NB4 (cell line): ENCODE measurements at regions not wholly inside any gene's neighbourhood (a gene's known extent, or its start where the extent isn't known, plus 50 kb on each side); places are given as distances from the start of the nearest gene placed in this dataset.

Source experiments
- MYC ChIP-seq: IDR thresholded peaks from 2 replicates; pipeline ENCODE4 v1.6.1; 2011; ENCODE audit warnings: low read depth, low read length
- POLR2A ChIP-seq: IDR thresholded peaks from 2 replicates; pipeline ENCODE4 v1.6.1; 2011; ENCODE audit warnings: mild to moderate bottlenecking; ENCODE audit not compliant: insufficient read length; ENCODE audit errors: extremely low read depth
- TF ChIP-seq, protein P1 (sequence below): IDR thresholded peaks from one replicate; pipeline ENCODE4 v1.5.1; 2012; ENCODE audit warnings: low read depth, low read length
- TF ChIP-seq, protein P2 (sequence below): IDR thresholded peaks from 2 replicates; pipeline ENCODE4 v1.6.1; 2011; ENCODE audit warnings: low read depth, low read length

DNA sequence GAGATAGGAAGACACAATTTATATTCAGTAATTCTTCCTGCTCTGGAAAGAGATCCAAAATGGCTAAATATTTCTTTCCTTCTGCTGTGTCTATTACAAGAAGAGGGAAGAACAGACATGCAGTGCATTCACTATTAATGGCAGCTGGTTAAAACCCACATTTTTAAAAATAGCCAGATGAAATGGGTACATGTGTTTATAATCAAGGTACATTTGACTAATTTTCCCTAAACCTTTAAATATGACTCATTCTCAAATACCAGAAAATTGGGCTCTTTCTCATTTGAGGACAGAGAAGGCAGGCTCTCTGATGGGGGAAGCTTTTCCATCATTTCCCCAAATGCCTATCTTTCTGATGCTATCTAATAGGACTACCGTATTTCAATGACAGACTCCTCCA lies 215.7 kb upstream of the HABP2 start:
- TF ChIP-seq, protein P1, sequence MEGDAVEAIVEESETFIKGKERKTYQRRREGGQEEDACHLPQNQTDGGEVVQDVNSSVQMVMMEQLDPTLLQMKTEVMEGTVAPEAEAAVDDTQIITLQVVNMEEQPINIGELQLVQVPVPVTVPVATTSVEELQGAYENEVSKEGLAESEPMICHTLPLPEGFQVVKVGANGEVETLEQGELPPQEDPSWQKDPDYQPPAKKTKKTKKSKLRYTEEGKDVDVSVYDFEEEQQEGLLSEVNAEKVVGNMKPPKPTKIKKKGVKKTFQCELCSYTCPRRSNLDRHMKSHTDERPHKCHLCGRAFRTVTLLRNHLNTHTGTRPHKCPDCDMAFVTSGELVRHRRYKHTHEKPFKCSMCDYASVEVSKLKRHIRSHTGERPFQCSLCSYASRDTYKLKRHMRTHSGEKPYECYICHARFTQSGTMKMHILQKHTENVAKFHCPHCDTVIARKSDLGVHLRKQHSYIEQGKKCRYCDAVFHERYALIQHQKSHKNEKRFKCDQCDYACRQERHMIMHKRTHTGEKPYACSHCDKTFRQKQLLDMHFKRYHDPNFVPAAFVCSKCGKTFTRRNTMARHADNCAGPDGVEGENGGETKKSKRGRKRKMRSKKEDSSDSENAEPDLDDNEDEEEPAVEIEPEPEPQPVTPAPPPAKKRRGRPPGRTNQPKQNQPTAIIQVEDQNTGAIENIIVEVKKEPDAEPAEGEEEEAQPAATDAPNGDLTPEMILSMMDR = no peak
- TF ChIP-seq MYC (no peak), POLR2A (no peak)
- TF ChIP-seq, protein P2, sequence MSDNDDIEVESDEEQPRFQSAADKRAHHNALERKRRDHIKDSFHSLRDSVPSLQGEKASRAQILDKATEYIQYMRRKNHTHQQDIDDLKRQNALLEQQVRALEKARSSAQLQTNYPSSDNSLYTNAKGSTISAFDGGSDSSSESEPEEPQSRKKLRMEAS = no peak
